ENCODE measurements at regions not wholly inside any gene's neighbourhood (a gene's known extent, or its start where the extent isn't known, plus 50 kb on each side); places are given as distances from the start of the nearest gene placed in this dataset.

DNA sequence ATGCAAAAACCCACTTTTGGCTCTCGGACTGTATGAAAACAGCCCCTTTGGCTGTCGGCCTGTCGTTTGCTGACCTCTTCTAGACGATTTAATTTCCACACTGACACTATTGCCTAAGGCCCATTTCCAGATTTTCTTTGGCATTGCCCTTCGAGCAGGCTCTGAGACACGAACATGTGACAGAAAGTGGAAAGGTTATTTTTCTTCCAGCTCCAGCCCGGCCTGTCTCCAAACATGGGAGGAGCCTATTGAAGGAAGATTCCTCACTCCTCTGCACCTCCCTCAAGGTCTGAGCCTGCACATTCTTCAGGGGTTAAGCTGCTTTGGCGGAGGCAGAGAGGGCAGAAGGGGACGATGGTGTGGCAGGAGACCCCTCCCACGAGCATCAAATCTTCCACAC is 85.9 kb upstream of the FOXF1 start:
- TF ChIP-seq EZH2phosphoT487 (IDR thresholded peaks at IDR 0.05; ENCODE audit: borderline replicate concordance, low read length) (no peak), CTCF (IDR thresholded peaks at IDR 0.05; ENCODE audit: low read depth, low read length, poor library complexity, severe bottlenecking) (no peak)
- Histone ChIP-seq H3K27me3 (ENCODE audit: control insufficient read depth, low read length) (no peaks in the 10 kb centered on the region), H3K9me2 (replicated peaks; ENCODE audit: control insufficient read depth, low read length) (no peaks in the 10 kb centered on the region; the same call in 1 of the 2 replicates), H3K4me1 (ENCODE audit: control insufficient read depth, low read length) (no peaks in the 10 kb centered on the region), H3K9me3 (ENCODE audit: control insufficient read depth, insufficient read depth, low read length) (no peaks in the 10 kb centered on the region), H4K20me1 (ENCODE audit: control insufficient read depth, insufficient read depth, low read depth, low read length) (no peaks in the 10 kb centered on the region), H3K27ac (ENCODE audit: low read depth, low read length) (no peak overlapping the region), H3K4me3 (ENCODE audit: low read length) (no peak overlapping the region), H3K79me2 (ENCODE audit: control insufficient read depth, low read length) (no peaks in the 10 kb centered on the region), H3F3A (ENCODE audit: control insufficient read depth, insufficient read depth) (no peaks in the 10 kb centered on the region), H3K4me2 (ENCODE audit: low read length) (no peak overlapping the region), H3K36me3 (ENCODE audit: control insufficient read depth, low read length) (no peaks in the 10 kb centered on the region)

DNA sequence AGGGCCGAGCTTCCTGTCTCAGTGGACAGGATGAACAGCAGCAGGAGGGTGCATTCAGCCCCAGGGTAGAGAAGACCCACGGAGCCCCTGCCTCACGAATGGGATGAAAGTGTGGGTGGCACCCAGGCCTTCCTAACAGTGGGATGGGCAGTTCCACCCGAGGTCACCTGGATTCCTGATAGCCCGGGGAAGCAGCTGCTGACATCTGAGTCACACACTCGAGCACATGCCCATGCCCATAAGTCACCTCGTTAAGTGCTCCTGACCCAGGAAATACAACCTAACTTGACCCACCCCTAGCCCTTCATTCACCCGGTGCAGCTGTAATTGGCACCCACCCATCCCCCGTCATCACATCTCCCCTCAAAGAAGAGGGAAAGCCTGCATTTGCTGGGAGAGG is 85.3 kb upstream of the FOXF1 start:
- no peak overlapping the region for H3K4me3 ChIP-seq (ENCODE audit: low read length)
- H3K27me3 ChIP-seq (ENCODE audit: control insufficient read depth, low read length), result no peaks in the 10 kb centered on the region
- TF ChIP-seq EZH2phosphoT487 (IDR thresholded peaks at IDR 0.05; ENCODE audit: borderline replicate concordance, low read length) (no peak), CTCF (IDR thresholded peaks at IDR 0.05; ENCODE audit: low read depth, low read length, poor library complexity, severe bottlenecking) (no peak)

GRCh38 chr16:86426063-86426642 is 84.2 kb upstream of the FOXF1 start:
- H3K27ac ChIP-seq (ENCODE audit: low read depth, low read length), result no peak overlapping the region
- TF ChIP-seq CTCF (IDR thresholded peaks at IDR 0.05; ENCODE audit: low read depth, low read length, poor library complexity, severe bottlenecking) (no peak), EZH2phosphoT487 (IDR thresholded peaks at IDR 0.05; ENCODE audit: borderline replicate concordance, low read length) (no peak)
- no peak overlapping the region for H3K4me2 ChIP-seq (ENCODE audit: low read length)
- no peaks in the 10 kb centered on the region for H4K20me1 ChIP-seq (ENCODE audit: control insufficient read depth, insufficient read depth, low read depth, low read length)
- H3K4me1 ChIP-seq (ENCODE audit: control insufficient read depth, low read length), result no peaks in the 10 kb centered on the region
- no peaks in the 10 kb centered on the region for H3K9me2 ChIP-seq (replicated peaks; ENCODE audit: control insufficient read depth, low read length)
- no peak overlapping the region for H3K4me3 ChIP-seq (ENCODE audit: low read length)
- no peaks in the 10 kb centered on the region for H3K36me3 ChIP-seq (ENCODE audit: control insufficient read depth, low read length)
- H3K79me2 ChIP-seq (ENCODE audit: control insufficient read depth, low read length), result no peaks in the 10 kb centered on the region
- no peaks in the 10 kb centered on the region for H3K27me3 ChIP-seq (ENCODE audit: control insufficient read depth, low read length)
- no peaks in the 10 kb centered on the region for H3K9me3 ChIP-seq (ENCODE audit: control insufficient read depth, insufficient read depth, low read length)
- H3F3A ChIP-seq (ENCODE audit: control insufficient read depth, insufficient read depth), result no peaks in the 10 kb centered on the region

More for the DNA sequence above, 85.3 kb upstream of the FOXF1 start:
- H3F3A ChIP-seq (ENCODE audit: control insufficient read depth, insufficient read depth), result no peaks in the 10 kb centered on the region
- no peaks in the 10 kb centered on the region for H4K20me1 ChIP-seq (ENCODE audit: control insufficient read depth, insufficient read depth, low read depth, low read length)
- H3K4me1 ChIP-seq (ENCODE audit: control insufficient read depth, low read length), result no peaks in the 10 kb centered on the region
- no peaks in the 10 kb centered on the region for H3K79me2 ChIP-seq (ENCODE audit: control insufficient read depth, low read length)
- no peaks in the 10 kb centered on the region for H3K9me3 ChIP-seq (ENCODE audit: control insufficient read depth, insufficient read depth, low read length)
- H3K36me3 ChIP-seq (ENCODE audit: control insufficient read depth, low read length), result no peaks in the 10 kb centered on the region
- H3K27ac ChIP-seq (ENCODE audit: low read depth, low read length), result no peak overlapping the region
- H3K9me2 ChIP-seq (replicated peaks; ENCODE audit: control insufficient read depth, low read length), result no peaks in the 10 kb centered on the region
- H3K4me2 ChIP-seq (ENCODE audit: low read length), result no peak overlapping the region

Measured in DOHH2 (cell line).